ENCODE measurements at regions not wholly inside any gene's neighbourhood (a gene's known extent, or its start where the extent isn't known, plus 50 kb on each side); places are given as distances from the start of the nearest gene placed in this dataset.

GRCh38 chr6:101322921-101323320 is 70.6 kb upstream of the GRIK2 start:
- TF ChIP-seq CTCF (IDR thresholded peaks at IDR 0.05) = no peak

- TF ChIP-seq CTCF (IDR thresholded peaks at IDR 0.05) = no peak
Measured at GRCh38 chr6:101326411-101326810, 67.1 kb upstream of the GRIK2 start.

GRCh38 chr6:101341926-101342325 is 51.6 kb upstream of the GRIK2 start:
- TF ChIP-seq CTCF (IDR thresholded peaks at IDR 0.05) = no peak

Measured in LNCAP (cell line).